ENCODE measurements at regions not wholly inside any gene's neighbourhood (a gene's known extent, or its start where the extent isn't known, plus 50 kb on each side); places are given as distances from the start of the nearest gene placed in this dataset.

GRCh38 chr14:22418631-22419030, 170.4 kb downstream of the DAD1 start:
- TF ChIP-seq, protein P1, sequence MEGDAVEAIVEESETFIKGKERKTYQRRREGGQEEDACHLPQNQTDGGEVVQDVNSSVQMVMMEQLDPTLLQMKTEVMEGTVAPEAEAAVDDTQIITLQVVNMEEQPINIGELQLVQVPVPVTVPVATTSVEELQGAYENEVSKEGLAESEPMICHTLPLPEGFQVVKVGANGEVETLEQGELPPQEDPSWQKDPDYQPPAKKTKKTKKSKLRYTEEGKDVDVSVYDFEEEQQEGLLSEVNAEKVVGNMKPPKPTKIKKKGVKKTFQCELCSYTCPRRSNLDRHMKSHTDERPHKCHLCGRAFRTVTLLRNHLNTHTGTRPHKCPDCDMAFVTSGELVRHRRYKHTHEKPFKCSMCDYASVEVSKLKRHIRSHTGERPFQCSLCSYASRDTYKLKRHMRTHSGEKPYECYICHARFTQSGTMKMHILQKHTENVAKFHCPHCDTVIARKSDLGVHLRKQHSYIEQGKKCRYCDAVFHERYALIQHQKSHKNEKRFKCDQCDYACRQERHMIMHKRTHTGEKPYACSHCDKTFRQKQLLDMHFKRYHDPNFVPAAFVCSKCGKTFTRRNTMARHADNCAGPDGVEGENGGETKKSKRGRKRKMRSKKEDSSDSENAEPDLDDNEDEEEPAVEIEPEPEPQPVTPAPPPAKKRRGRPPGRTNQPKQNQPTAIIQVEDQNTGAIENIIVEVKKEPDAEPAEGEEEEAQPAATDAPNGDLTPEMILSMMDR (IDR thresholded peaks at IDR 0.05), result no peak
- TF ChIP-seq POLR2AphosphoS5 (IDR thresholded peaks at IDR 0.05; ENCODE audit: insufficient read depth in 1 of 2, low read depth in 1 of 2), result no peak

Data from vagina (tissue), 2 donors.